ENCODE measurements at regions not wholly inside any gene's neighbourhood (a gene's known extent, or its start where the extent isn't known, plus 50 kb on each side); places are given as distances from the start of the nearest gene placed in this dataset.

GRCh38 chr9:91141407-91141965 is 220.2 kb downstream of the AUH start:
- intact Hi-C loops (cut with micrococcal nuclease; ENCODE audit: unreplicated experiment): no loop called here
- no peak overlapping the region for H3K4me3 Mint-ChIP-seq (ENCODE audit: low read depth, unreplicated experiment)
- CTCF ChIA-PET: no interaction called here
- H3K4me1 Mint-ChIP-seq (ENCODE audit: low read depth, unreplicated experiment): peaks cover 8% of the 10 kb centered on the region
- H3K9me3 Mint-ChIP-seq (ENCODE audit: low read depth, unreplicated experiment): peaks cover 7% of the 10 kb centered on the region
- DNase-seq: no peak
- TF ChIP-seq CTCF (IDR thresholded peaks at IDR 0.05; ENCODE audit: unreplicated experiment): no peak
- H3K36me3 Mint-ChIP-seq (ENCODE audit: insufficient read depth, unreplicated experiment): no peaks in the 10 kb centered on the region
- no TSS peak for BruUV-seq (replicated peaks)
- H3K27me3 Mint-ChIP-seq (ENCODE audit: unreplicated experiment): no peaks in the 10 kb centered on the region
- H3K27ac Mint-ChIP-seq (ENCODE audit: unreplicated experiment): no peak overlapping the region

- Mint-ChIP-seq H3K36me3 (ENCODE audit: insufficient read depth, unreplicated experiment) (no peaks in the 10 kb centered on the region), H3K9me3 (ENCODE audit: low read depth, unreplicated experiment) (peaks cover 7% of the 10 kb centered on the region), H3K4me3 (ENCODE audit: low read depth, unreplicated experiment) (no peak overlapping the region), H3K27ac (ENCODE audit: unreplicated experiment) (no peak overlapping the region), H3K27me3 (ENCODE audit: unreplicated experiment) (no peaks in the 10 kb centered on the region), H3K4me1 (ENCODE audit: low read depth, unreplicated experiment) (peaks cover 8% of the 10 kb centered on the region)
- CTCF ChIA-PET: no interaction called here
- BruUV-seq (replicated peaks): no TSS peak
- TF ChIP-seq CTCF (IDR thresholded peaks at IDR 0.05; ENCODE audit: unreplicated experiment): no peak
- intact Hi-C loops (cut with micrococcal nuclease; ENCODE audit: unreplicated experiment): no loop called here
- no peak for DNase-seq
Measured at GRCh38 chr9:91143162-91143561, 218.6 kb downstream of the AUH start.

GRCh38 chr9:91143642-91144041 is 218.1 kb downstream of the AUH start:
- no peaks in the 10 kb centered on the region for H3K36me3 Mint-ChIP-seq (ENCODE audit: insufficient read depth, unreplicated experiment)
- CTCF ChIA-PET: no interaction called here
- no peak overlapping the region for H3K4me3 Mint-ChIP-seq (ENCODE audit: low read depth, unreplicated experiment)
- peaks cover 7% of the 10 kb centered on the region for H3K9me3 Mint-ChIP-seq (ENCODE audit: low read depth, unreplicated experiment)
- BruUV-seq (replicated peaks): no TSS peak
- DNase-seq: no peak
- intact Hi-C loops (cut with micrococcal nuclease; ENCODE audit: unreplicated experiment): no loop called here
- TF ChIP-seq CTCF (IDR thresholded peaks at IDR 0.05; ENCODE audit: unreplicated experiment): no peak
- H3K4me1 Mint-ChIP-seq (ENCODE audit: low read depth, unreplicated experiment): peaks cover 3% of the 10 kb centered on the region
- H3K27me3 Mint-ChIP-seq (ENCODE audit: unreplicated experiment): no peaks in the 10 kb centered on the region
- no peak overlapping the region for H3K27ac Mint-ChIP-seq (ENCODE audit: unreplicated experiment)

GRCh38 chr9:91144769-91145168 is 216.9 kb downstream of the AUH start:
- BruUV-seq (replicated peaks): no TSS peak
- no peaks in the 10 kb centered on the region for H3K4me1 Mint-ChIP-seq (ENCODE audit: low read depth, unreplicated experiment)
- H3K27me3 Mint-ChIP-seq (ENCODE audit: unreplicated experiment): no peaks in the 10 kb centered on the region
- intact Hi-C loops (cut with micrococcal nuclease; ENCODE audit: unreplicated experiment): no loop called here
- H3K4me3 Mint-ChIP-seq (ENCODE audit: low read depth, unreplicated experiment): no peak overlapping the region
- H3K36me3 Mint-ChIP-seq (ENCODE audit: insufficient read depth, unreplicated experiment): no peaks in the 10 kb centered on the region
- peaks cover 7% of the 10 kb centered on the region for H3K9me3 Mint-ChIP-seq (ENCODE audit: low read depth, unreplicated experiment)
- CTCF ChIA-PET: no interaction called here
- DNase-seq: no peak
- no peak for TF ChIP-seq CTCF (IDR thresholded peaks at IDR 0.05; ENCODE audit: unreplicated experiment)
- no peak overlapping the region for H3K27ac Mint-ChIP-seq (ENCODE audit: unreplicated experiment)

All from Calu3 (cell line).